Left ventricle myocardium inferior (tissue), 1 donor: ENCODE measurements at regions not wholly inside any gene's neighbourhood (a gene's known extent, or its start where the extent isn't known, plus 50 kb on each side); places are given as distances from the start of the nearest gene placed in this dataset.

Experiments
- DNase-seq: peaks from one replicate; pipeline ENCODE4 v3.0.0-alpha.2; 2020
- H3K27ac ChIP-seq: fragments of 200-600 bp; replicated peaks from 2 replicates; pipeline ENCODE4 v1.8.0; 2021
- H3K27me3 ChIP-seq: fragments of 200-600 bp; 2 replicates; pipeline ENCODE4 v1.8.0; 2021; ENCODE audit warnings: low read depth
- H3K36me3 ChIP-seq: fragments of 200-600 bp; 2 replicates; pipeline ENCODE4 v1.8.0; 2021
- H3K4me1 ChIP-seq: fragments of 200-600 bp; 2 replicates; pipeline ENCODE4 v1.8.0; 2021
- H3K4me3 ChIP-seq: fragments of 200-600 bp; 2 replicates; pipeline ENCODE4 v1.8.0; 2021; ENCODE audit warnings: mild to moderate bottlenecking, moderate library complexity
- H3K9me3 ChIP-seq: fragments of 200-600 bp; replicated peaks from 2 replicates; pipeline ENCODE4 v1.8.0; 2021
- intact Hi-C: fragments of 100-400 bp; cut with micrococcal nuclease; formaldehyde crosslinking; loops from one replicate; pipeline ENCODE4 v1.11.0; 2022
- TF ChIP-seq, protein P1 (sequence below): fragments of 200-600 bp; IDR thresholded peaks from 2 replicates; pipeline ENCODE4 v1.8.0; 2021; ENCODE audit warnings: antibody characterized with exemption, mild to moderate bottlenecking, borderline replicate concordance
- donor health status: DM: no; HTN: yes; CAD: no; lungs with severe emphysema.

DNA sequence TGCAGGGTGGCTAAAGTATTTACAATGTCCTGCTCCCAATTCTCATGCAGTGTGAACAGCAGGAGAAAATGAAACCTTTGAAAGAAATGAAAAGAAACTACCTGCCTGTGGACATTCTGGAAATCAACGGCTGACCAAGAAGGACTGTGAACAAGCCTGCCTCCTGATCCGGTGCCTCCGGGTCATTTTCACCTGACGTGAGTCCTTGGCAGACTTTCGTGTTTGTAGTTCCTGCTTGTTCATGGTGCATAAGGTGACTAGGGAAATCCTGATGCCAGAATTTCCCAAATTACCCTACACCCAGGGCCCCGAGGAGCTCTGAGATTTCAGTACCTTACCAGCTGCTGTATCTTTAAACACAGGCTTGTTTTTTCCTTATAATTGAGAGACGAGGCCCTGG is 317.5 kb downstream of the TLE1 start:
- Histone ChIP-seq H3K9me3 (peaks cover 6% of the 10 kb centered on the region), H3K27ac (peak overlapping the region; percentile 72), H3K4me1 (peaks cover 27% of the 10 kb centered on the region), H3K4me3 (no peak overlapping the region), H3K36me3 (no peaks in the 10 kb centered on the region), H3K27me3 (no peaks in the 10 kb centered on the region)
- TF ChIP-seq, protein P1, sequence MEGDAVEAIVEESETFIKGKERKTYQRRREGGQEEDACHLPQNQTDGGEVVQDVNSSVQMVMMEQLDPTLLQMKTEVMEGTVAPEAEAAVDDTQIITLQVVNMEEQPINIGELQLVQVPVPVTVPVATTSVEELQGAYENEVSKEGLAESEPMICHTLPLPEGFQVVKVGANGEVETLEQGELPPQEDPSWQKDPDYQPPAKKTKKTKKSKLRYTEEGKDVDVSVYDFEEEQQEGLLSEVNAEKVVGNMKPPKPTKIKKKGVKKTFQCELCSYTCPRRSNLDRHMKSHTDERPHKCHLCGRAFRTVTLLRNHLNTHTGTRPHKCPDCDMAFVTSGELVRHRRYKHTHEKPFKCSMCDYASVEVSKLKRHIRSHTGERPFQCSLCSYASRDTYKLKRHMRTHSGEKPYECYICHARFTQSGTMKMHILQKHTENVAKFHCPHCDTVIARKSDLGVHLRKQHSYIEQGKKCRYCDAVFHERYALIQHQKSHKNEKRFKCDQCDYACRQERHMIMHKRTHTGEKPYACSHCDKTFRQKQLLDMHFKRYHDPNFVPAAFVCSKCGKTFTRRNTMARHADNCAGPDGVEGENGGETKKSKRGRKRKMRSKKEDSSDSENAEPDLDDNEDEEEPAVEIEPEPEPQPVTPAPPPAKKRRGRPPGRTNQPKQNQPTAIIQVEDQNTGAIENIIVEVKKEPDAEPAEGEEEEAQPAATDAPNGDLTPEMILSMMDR: no peak
- DNase-seq: no peak
- intact Hi-C loops: no loop called here

DNA sequence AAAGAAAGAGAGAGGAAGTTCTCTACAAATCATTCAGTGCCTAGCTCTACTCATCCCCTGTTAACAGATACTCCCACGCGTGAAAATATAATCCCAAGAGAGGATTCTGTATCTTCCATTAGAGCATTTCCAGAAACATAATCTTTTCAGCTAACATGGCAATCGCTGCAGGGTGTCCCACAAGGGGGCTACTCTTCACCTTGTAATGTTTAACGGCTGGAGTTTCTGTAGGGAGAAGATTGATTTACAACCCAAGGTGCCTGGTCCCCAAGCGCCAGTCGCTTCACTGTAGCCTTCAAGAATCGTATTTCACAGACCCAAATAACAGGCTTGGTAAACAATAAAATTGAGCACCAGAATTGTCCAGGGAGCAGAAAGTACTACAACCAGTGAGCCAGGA is 318.7 kb downstream of the TLE1 start:
- Histone ChIP-seq H3K9me3 (peaks cover 17% of the 10 kb centered on the region), H3K36me3 (no peaks in the 10 kb centered on the region), H3K27me3 (no peaks in the 10 kb centered on the region), H3K27ac (no peak overlapping the region), H3K4me1 (peaks cover 20% of the 10 kb centered on the region), H3K4me3 (no peak overlapping the region)
- no peak for DNase-seq
- TF ChIP-seq, protein P1: no peak
- intact Hi-C loops: no loop called here

DNA sequence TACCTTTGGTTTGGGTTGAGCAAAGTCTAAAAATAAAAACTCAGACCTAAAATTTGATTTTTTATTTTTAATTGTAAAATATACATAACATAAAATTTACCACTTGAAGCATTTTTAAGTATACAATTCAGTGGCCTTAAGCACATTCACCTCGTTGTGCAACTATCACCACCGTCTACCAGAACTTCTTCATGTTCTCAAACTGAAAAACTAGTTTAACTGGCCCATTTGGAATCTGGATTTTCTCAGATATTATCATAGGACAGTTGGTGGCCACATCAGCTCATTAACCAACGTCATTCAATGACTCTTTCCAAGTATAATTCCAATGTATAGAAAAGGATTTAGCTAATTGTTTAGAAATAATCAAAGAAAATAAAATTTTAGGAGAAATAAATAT is 319.3 kb downstream of the TLE1 start:
- H3K9me3 ChIP-seq: peaks cover 22% of the 10 kb centered on the region
- TF ChIP-seq, protein P1: no peak
- no peak for DNase-seq
- no peaks in the 10 kb centered on the region for H3K27me3 ChIP-seq
- no peak overlapping the region for H3K4me3 ChIP-seq
- H3K4me1 ChIP-seq: peaks cover 14% of the 10 kb centered on the region
- H3K27ac ChIP-seq: no peak overlapping the region
- intact Hi-C loops: no loop called here
- no peaks in the 10 kb centered on the region for H3K36me3 ChIP-seq

DNA sequence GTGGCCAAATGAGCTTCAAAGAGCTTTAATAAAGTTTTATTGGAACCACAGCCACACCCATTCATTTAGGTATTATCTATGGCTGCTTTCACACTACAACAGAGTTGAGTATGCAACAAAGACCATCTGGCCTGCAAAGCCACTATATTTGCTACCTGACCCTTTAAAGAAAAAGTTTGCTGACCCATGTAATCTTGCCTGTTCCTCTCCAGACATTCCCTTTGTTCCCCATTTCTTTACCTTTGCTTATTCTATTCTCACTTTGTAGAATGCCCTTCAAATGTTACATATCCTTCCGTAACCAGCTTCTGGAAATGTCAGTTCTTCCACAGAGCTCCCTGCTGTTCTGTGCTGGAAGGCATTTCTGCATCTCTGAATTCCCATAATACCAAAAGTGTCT is 320.2 kb downstream of the TLE1 start:
- intact Hi-C loops: no loop called here
- TF ChIP-seq, protein P1: no peak
- DNase-seq: no peak
- Histone ChIP-seq H3K4me1 (peaks cover 4% of the 10 kb centered on the region), H3K27ac (no peak overlapping the region), H3K36me3 (no peaks in the 10 kb centered on the region), H3K4me3 (no peak overlapping the region), H3K27me3 (no peaks in the 10 kb centered on the region), H3K9me3 (peaks cover 29% of the 10 kb centered on the region)

DNA sequence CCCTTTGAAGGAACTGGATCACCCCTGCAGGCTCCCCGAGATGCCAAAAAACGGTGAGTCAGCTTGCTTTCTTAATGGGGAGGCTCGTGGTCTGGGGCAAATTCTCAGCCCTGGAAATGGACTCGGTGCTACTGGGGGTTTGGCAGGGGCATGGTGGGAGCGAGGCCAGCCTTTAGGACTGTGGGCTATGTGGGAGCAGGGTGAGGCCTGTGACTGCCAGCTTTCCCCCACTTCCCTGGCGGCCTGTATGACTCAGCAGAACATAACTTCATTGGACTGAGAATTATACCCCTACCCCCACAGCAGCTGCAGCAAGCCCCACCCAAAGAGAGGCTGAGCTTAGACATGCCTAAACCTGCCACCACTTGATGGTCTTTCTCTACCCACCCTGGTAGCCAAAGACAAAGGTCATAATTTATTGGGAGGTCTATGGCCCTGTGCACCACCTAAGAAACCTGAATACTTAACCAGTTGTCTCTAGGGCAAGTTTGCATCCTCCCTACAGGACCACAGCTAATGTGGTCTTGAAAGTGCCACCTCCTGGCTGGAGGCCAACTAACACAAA is 325.3 kb downstream of the TLE1 start:
- no peak overlapping the region for H3K27ac ChIP-seq
- H3K4me3 ChIP-seq: no peak overlapping the region
- TF ChIP-seq, protein P1: no peak
- intact Hi-C loops: no loop called here
- H3K9me3 ChIP-seq: peaks cover 29% of the 10 kb centered on the region
- no peak for DNase-seq
- H3K36me3 ChIP-seq: no peaks in the 10 kb centered on the region
- H3K27me3 ChIP-seq: no peaks in the 10 kb centered on the region
- H3K4me1 ChIP-seq: no peaks in the 10 kb centered on the region
